Psoas muscle (tissue), 7 donors: ENCODE measurements at regions not wholly inside any gene's neighbourhood (a gene's known extent, or its start where the extent isn't known, plus 50 kb on each side); places are given as distances from the start of the nearest gene placed in this dataset.
"Not testable (repeated sequence)": the region's sequence is repeated elsewhere in the genome, so short reads cannot be mapped to it uniquely, and the experiment has no call there.

Experiments
- ATAC-seq, 4 donors: fragments of 200-7000 bp; cut with Tn5 transposase; one replicate each; pipeline ENCODE4 v1.9.1; 2020; ENCODE audit warnings: moderate library complexity in 3 of 4, mild to moderate bottlenecking in 2 of 4
- DNase-seq, 2 donors: peaks; one replicate each; pipeline ENCODE4 v3.0.0-alpha.2; 2020
- H3K27ac ChIP-seq: fragments of 200-600 bp; one replicate; pipeline ENCODE4 v1.8.0; 2022
- H3K27me3 ChIP-seq, 3 donors: fragments of 200-600 bp in 1 of 3; one replicate each; pipeline versions ENCODE4 v1.6.1 to v1.8.0; 2013 to 2022; ENCODE audit warnings: low read length in 2 of 3, mild to moderate bottlenecking in 2 of 3, moderate library complexity in 1 of 3; ENCODE audit not compliant: insufficient read depth in 3 of 3
- H3K36me3 ChIP-seq, 2 donors: fragments of 200-600 bp in 1 of 2; one replicate each; pipeline versions ENCODE4 v1.6.1 to v1.8.0; 2013 to 2022; ENCODE audit warnings: low read depth in 1 of 2, mild to moderate bottlenecking in 1 of 2, moderate library complexity in 1 of 2; ENCODE audit not compliant: insufficient read depth in 1 of 2
- H3K4me1 ChIP-seq: fragments of 200-600 bp; one replicate; pipeline ENCODE4 v1.8.0; 2022
- H3K4me3 ChIP-seq: fragments of 200-600 bp; one replicate; pipeline ENCODE4 v1.8.0; 2022; ENCODE audit warnings: mild to moderate bottlenecking
- H3K9me3 ChIP-seq: fragments of 200-600 bp; one replicate; pipeline ENCODE4 v1.8.0; 2022
- CTCF ChIP-seq: fragments of 200-600 bp; IDR thresholded peaks from one replicate; pipeline ENCODE4 v1.8.0; 2022; ENCODE audit warnings: antibody characterized with exemption
- WGBS, 3 donors: extraction: QIAGEN DNeasy Blood & Tissue Kit; methylation state at CpG; one replicate each; pipeline versions ENCODE4 v1.1.6 to v1.1.7; 2013; 5-methylcytosine and 5-hydroxymethylcytosine counted together
- intact Hi-C, 2 donors: fragments of 100-400 bp; cut with DNase I; formaldehyde crosslinking; loops; one replicate each; pipeline versions ENCODE4 v1.11.0 to v1.14.2; 2022
- donor health status: healthy with polysubstance abuse.
- donor health status: DM: no; HTN: no; CAD: no; lungs with moderate emphysema.
- donor health status: Bipolar disorder and iron deficiency.
- donor health status: healthy.
- donor health status: DM: yes; HTN: yes; CAD: no.
- donor health status: DM: no; HTN: no; CAD: no.
- donor health status: DM: yes; HTN: yes; CAD: no.

GRCh38 chr11:121864660-121865059 lies 251.4 kb downstream of the BLID start:
- intact Hi-C loops: no loop called here
- Histone ChIP-seq H3K27ac (no peak overlapping the region), H3K4me3 (no peak overlapping the region), H3K9me3 (peaks cover 5% of the 10 kb centered on the region), H3K4me1 (no peaks in the 10 kb centered on the region), H3K27me3 (no peaks in the 10 kb centered on the region), H3K36me3 (no peaks in the 10 kb centered on the region)
- ATAC-seq (no peak), DNase-seq (no peak)
- WGBS, 3 donors: 85 to 96% (median 87%) methylated on average over 1 of the region's 1 CpG
- no peak for TF ChIP-seq CTCF

- DNase-seq (no peak), ATAC-seq (no peak)
- Histone ChIP-seq H3K4me3 (no peak overlapping the region), H3K36me3 (no peaks in the 10 kb centered on the region), H3K27ac (no peak overlapping the region), H3K27me3 (no peaks in the 10 kb centered on the region), H3K9me3 (peaks cover 5% of the 10 kb centered on the region), H3K4me1 (no peaks in the 10 kb centered on the region)
- WGBS, 3 donors: 72 to 85% (median 80%) methylated on average over 4 of the region's 4 CpGs
- TF ChIP-seq CTCF: no peak
- intact Hi-C loops: no loop called here
Observed at GRCh38 chr11:121863126-121863525, 252.9 kb downstream of the BLID start.

- H3K27ac ChIP-seq, H3K27me3 ChIP-seq, ATAC-seq, DNase-seq, intact Hi-C loops, H3K9me3 ChIP-seq, H3K4me3 ChIP-seq, H3K4me1 ChIP-seq, H3K36me3 ChIP-seq: not testable (repeated sequence)
- 84 to 94% (median 90%) methylated on average over 11 of the region's 11 CpGs for WGBS, 3 donors
Observed at GRCh38 chr11:121855138-121855537, 260.9 kb downstream of the BLID start.

GRCh38 chr11:121844016-121844415 lies 272.0 kb downstream of the BLID start:
- Histone ChIP-seq H3K4me1 (no peaks in the 10 kb centered on the region), H3K4me3 (no peak overlapping the region), H3K27me3 (no peaks in the 10 kb centered on the region), H3K9me3 (no peaks in the 10 kb centered on the region), H3K27ac (no peak overlapping the region), H3K36me3 (no peaks in the 10 kb centered on the region)
- DNase-seq: no peak
- intact Hi-C loops: loop anchor here in 1 of 2 donors (10.0 kb wide), 1 partner anchor 59 kb away; no protein-coding TSS in a partner anchor
- TF ChIP-seq CTCF: no peak
- ATAC-seq: no peak
- WGBS, 3 donors: 94 to 100% (median 100%) methylated on average over 1 of the region's 1 CpG

GRCh38 chr11:121842192-121842585 lies 273.8 kb downstream of the BLID start:
- Histone ChIP-seq H3K4me1 (no peaks in the 10 kb centered on the region), H3K9me3 (no peaks in the 10 kb centered on the region), H3K4me3 (no peak overlapping the region), H3K36me3 (no peaks in the 10 kb centered on the region), H3K27ac (no peak overlapping the region), H3K27me3 (no peaks in the 10 kb centered on the region)
- ATAC-seq (no peak), DNase-seq (no peak)
- TF ChIP-seq CTCF: no peak
- intact Hi-C loops: loop anchor here in 1 of 2 donors (10.0 kb wide), 1 partner anchor 57 kb away; no protein-coding TSS in a partner anchor
- WGBS, 3 donors: 87 to 93% (median 89%) methylated on average over 5 of the region's 5 CpGs
